H1 (cell line): ENCODE measurements at regions not wholly inside any gene's neighbourhood (a gene's known extent, or its start where the extent isn't known, plus 50 kb on each side); places are given as distances from the start of the nearest gene placed in this dataset.

ENCODE experiments used
- CTCF ChIA-PET: fragments of 300-600 bp; sonication (Branson Sonifier 250); formaldehyde crosslinking; loops from one replicate; lab custom pipeline; 2021; ENCODE audit not compliant: partially characterized antibody; lab: Charles Lee
- POLR2A ChIA-PET: fragments of 300-600 bp; sonication (Branson Sonifier 250); formaldehyde crosslinking; loops from one replicate; lab custom pipeline; 2021; ENCODE audit warnings: inconsistent platforms; ENCODE audit not compliant: partially characterized antibody; lab: Charles Lee
- DNase-seq, 2 experiments: peaks; one replicate each; pipeline versions ENCODE4 v3.0.0 to v3.0.0-alpha.2; 2010 to 2022; ENCODE audit warnings: low spot score in 2 of 2, low read depth in 1 of 2, mixed read lengths in 1 of 2
- FAIRE-seq: peaks from 2 replicates; lab custom pipeline; 2011; peaks lifted over from hg19 to GRCh38; lab: Jason Lieb, UNC
- H2AFZ ChIP-seq: 2 replicates; pipeline ENCODE4 v1.8.1; 2012; ENCODE audit warnings: low read length, inconsistent platforms
- H2AK5ac ChIP-seq: 2 replicates; pipeline ENCODE4 v1.6.1; 2013; ENCODE audit warnings: low read depth, low read length
- H2BK120ac ChIP-seq: replicated peaks from 2 replicates; pipeline ENCODE3; 2013; ENCODE audit warnings: low read depth, low read length, inconsistent platforms
- H2BK12ac ChIP-seq: 2 replicates; pipeline ENCODE4 v1.6.1; 2013; ENCODE audit warnings: low read depth, low read length
- H2BK15ac ChIP-seq: 2 replicates; pipeline ENCODE4 v1.6.1; 2013; ENCODE audit warnings: low read length
- H2BK20ac ChIP-seq: 2 replicates; pipeline ENCODE4 v1.6.1; 2013; ENCODE audit warnings: low read length
- H2BK5ac ChIP-seq: 2 replicates; pipeline ENCODE4 v1.6.1; 2013; ENCODE audit warnings: low read depth, low read length
- H3K14ac ChIP-seq: 2 replicates; pipeline ENCODE4 v1.6.1; 2013; ENCODE audit warnings: inconsistent platforms; ENCODE audit not compliant: insufficient read length
- H3K18ac ChIP-seq: 2 replicates; pipeline ENCODE4 v1.6.1; 2013; ENCODE audit warnings: low read length; ENCODE audit errors: extremely low read depth
- H3K23ac ChIP-seq: 2 replicates; pipeline ENCODE4 v1.6.1; 2013; ENCODE audit warnings: inconsistent platforms; ENCODE audit not compliant: insufficient read length
- H3K23me2 ChIP-seq: 2 replicates; pipeline ENCODE4 v1.6.1; 2013; ENCODE audit warnings: low read depth, low read length
- H3K27ac ChIP-seq: 2 replicates; pipeline ENCODE4 v1.6.1; 2011; ENCODE audit warnings: low read depth, low read length, inconsistent platforms
- H3K27me3 ChIP-seq, 4 experiments: replicated peaks in 1 of 4; 1 replicate in 1 of 4; 2 replicates in 3 of 4; pipeline versions ENCODE4 v1.6.1 to v1.8.1; 2011 to 2013; ENCODE audit warnings: low read length in 3 of 4, mild to moderate bottlenecking in 3 of 4, inconsistent platforms in 2 of 4, mixed read lengths in 2 of 4, moderate library complexity in 1 of 4; ENCODE audit not compliant: control insufficient read depth in 3 of 4, insufficient read depth in 3 of 4; ENCODE audit errors: extremely low read depth in 1 of 4
- H3K36me3 ChIP-seq, 4 experiments: 2 replicates each; pipeline versions ENCODE4 v1.6.1 to v1.8.1; 2011 to 2013; ENCODE audit warnings: mild to moderate bottlenecking in 4 of 4, low read length in 3 of 4, moderate library complexity in 2 of 4, control low read depth in 1 of 4, inconsistent platforms in 1 of 4; ENCODE audit not compliant: insufficient read depth in 4 of 4, control insufficient read depth in 2 of 4
- H3K4ac ChIP-seq: replicated peaks from 2 replicates; pipeline ENCODE3; 2013; ENCODE audit warnings: low read length, low read depth, mixed read lengths, inconsistent platforms; ENCODE audit not compliant: insufficient read length
- H3K4me1 ChIP-seq, 4 experiments: replicated peaks in 1 of 4; 1 replicate in 1 of 4; 2 replicates in 3 of 4; pipeline versions ENCODE4 v1.6.1 to v1.8.1; 2011 to 2013; ENCODE audit warnings: low read length in 3 of 4, inconsistent platforms in 2 of 4, mixed read lengths in 1 of 4; ENCODE audit not compliant: insufficient read depth in 4 of 4, control insufficient read depth in 3 of 4
- H3K4me2 ChIP-seq, 2 experiments: 2 replicates each; pipeline versions ENCODE4 v1.6.1 to v1.8.1; 2011 to 2013; ENCODE audit warnings: low read depth in 2 of 2, low read length in 2 of 2, control low read depth in 1 of 2, inconsistent platforms in 1 of 2, mild to moderate bottlenecking in 1 of 2; ENCODE audit not compliant: insufficient read depth in 1 of 2
- H3K4me3 ChIP-seq, 4 experiments: fragments of 200-600, 300-600 bp in 1 of 4; sonication (generic), shearing (Covaris generic), sonication (Bioruptor Twin) in 1 of 4; 2 replicates each; pipeline versions ENCODE4 v1.5.1 to v1.8.1; 2011 to 2016; ENCODE audit warnings: low read length in 4 of 4, low read depth in 3 of 4, control low read depth in 2 of 4, inconsistent platforms in 2 of 4, mild to moderate bottlenecking in 2 of 4, mixed read lengths in 1 of 4, moderate library complexity in 1 of 4; ENCODE audit not compliant: insufficient read depth in 2 of 4; ENCODE audit errors: extremely low read depth in 1 of 4
- H3K56ac ChIP-seq: replicated peaks from 2 replicates; pipeline ENCODE3; 2013; ENCODE audit warnings: low read depth, mild to moderate bottlenecking, mixed read lengths, low read length, inconsistent platforms; ENCODE audit not compliant: insufficient read length
- H3K79me1 ChIP-seq: 2 replicates; pipeline ENCODE4 v1.6.1; 2013; ENCODE audit warnings: low read depth, low read length, control low read depth
- H3K79me2 ChIP-seq, 2 experiments: 2 replicates each; pipeline versions ENCODE4 v1.6.1 to v1.8.1; 2012 to 2013; ENCODE audit warnings: low read length in 2 of 2, mild to moderate bottlenecking in 2 of 2, inconsistent platforms in 1 of 2; ENCODE audit not compliant: insufficient read depth in 2 of 2, control insufficient read depth in 1 of 2
- H3K9ac ChIP-seq, 4 experiments: replicated peaks in 1 of 4; 1 replicate in 1 of 4; 2 replicates in 3 of 4; pipeline versions ENCODE4 v1.6.1 to v1.8.1; 2011 to 2013; ENCODE audit warnings: low read depth in 3 of 4, low read length in 3 of 4, control low read depth in 2 of 4, mild to moderate bottlenecking in 2 of 4, moderate library complexity in 2 of 4, inconsistent platforms in 1 of 4; ENCODE audit errors: extremely low read depth in 1 of 4
- H3K9me3 ChIP-seq, 2 experiments: 2 replicates each; pipeline versions ENCODE4 v1.6.1 to v1.8.1; 2012 to 2013; ENCODE audit warnings: mild to moderate bottlenecking in 2 of 2, moderate library complexity in 2 of 2, control low read depth in 1 of 2, inconsistent platforms in 1 of 2, low read depth in 1 of 2, low read length in 1 of 2, mixed read lengths in 1 of 2; ENCODE audit not compliant: insufficient read depth in 2 of 2
- H4K20me1 ChIP-seq, 2 experiments: replicated peaks in 1 of 2; 2 replicates each; pipeline versions ENCODE3 to v1.8.1; 2011 to 2013; ENCODE audit warnings: inconsistent platforms in 2 of 2, low read length in 2 of 2, mild to moderate bottlenecking in 1 of 2; ENCODE audit not compliant: insufficient read depth in 2 of 2, control insufficient read depth in 1 of 2
- H4K5ac ChIP-seq: 2 replicates; pipeline ENCODE4 v1.6.1; 2013; ENCODE audit warnings: low read length, low read depth, mixed read lengths, inconsistent platforms; ENCODE audit not compliant: insufficient read length
- H4K8ac ChIP-seq: 2 replicates; pipeline ENCODE4 v1.8.0; 2013; ENCODE audit warnings: mild to moderate bottlenecking, moderate library complexity, low read length, inconsistent platforms; ENCODE audit not compliant: insufficient read depth; ENCODE audit errors: extremely low read depth
- H4K91ac ChIP-seq: replicated peaks from 2 replicates; pipeline ENCODE3; 2013; ENCODE audit warnings: low read length, mixed read lengths, inconsistent platforms; ENCODE audit not compliant: insufficient read length
- BRCA1 ChIP-seq: IDR thresholded peaks from 2 replicates; pipeline ENCODE4 v1.6.1; 2012; ENCODE audit warnings: low read depth, low read length, improper control_type of control experiment
- CREB1 ChIP-seq: IDR thresholded peaks from 2 replicates; pipeline ENCODE4 v1.6.1; 2012; ENCODE audit warnings: inconsistent platforms
- GABPA ChIP-seq: IDR thresholded peaks from 2 replicates; pipeline ENCODE4 v1.6.1; 2011; ENCODE audit warnings: mild to moderate bottlenecking, low read length, moderate library complexity, borderline replicate concordance; ENCODE audit not compliant: insufficient read depth
- HDAC2 ChIP-seq, 2 experiments: fragments of 300-600 bp in 1 of 2; sonication (generic) in 1 of 2; IDR thresholded peaks; 2 replicates each; pipeline ENCODE4 v1.6.1; 2011 to 2012; ENCODE audit warnings: low read depth in 2 of 2, low read length in 2 of 2, mild to moderate bottlenecking in 2 of 2, moderate library complexity in 2 of 2, borderline replicate concordance in 1 of 2, inconsistent platforms in 1 of 2
- HDAC6 ChIP-seq: IDR thresholded peaks from one replicate; pipeline ENCODE4 v1.7.1; 2012; ENCODE audit warnings: low read depth, mild to moderate bottlenecking, inconsistent platforms, low read length, moderate library complexity
- JUN ChIP-seq: IDR thresholded peaks from 2 replicates; pipeline ENCODE4 v1.6.1; 2011; ENCODE audit warnings: low read depth, mild to moderate bottlenecking, improper control_type of control experiment, low read length
- JUND ChIP-seq: IDR thresholded peaks from 2 replicates; pipeline ENCODE4 v1.6.1; 2011; ENCODE audit warnings: mild to moderate bottlenecking, improper control_type of control experiment, low read length
- KDM4A ChIP-seq: IDR thresholded peaks from one replicate; pipeline ENCODE4 v1.7.1; 2012; ENCODE audit warnings: low read depth, mild to moderate bottlenecking, moderate library complexity, low read length, inconsistent platforms; ENCODE audit not compliant: severe bottlenecking
- NRF1 ChIP-seq: IDR thresholded peaks from 2 replicates; pipeline ENCODE4 v1.6.1; 2011; ENCODE audit warnings: mild to moderate bottlenecking, low read depth, low read length, improper control_type of control experiment
- POLR2A ChIP-seq, 2 experiments: IDR thresholded peaks; 1 replicate in 1 of 2; 2 replicates in 1 of 2; pipeline ENCODE4 v1.6.1; 2011; ENCODE audit warnings: low read depth in 2 of 2, low read length in 2 of 2, mild to moderate bottlenecking in 2 of 2; ENCODE audit errors: control extremely low read depth in 1 of 2
- RXRA ChIP-seq: IDR thresholded peaks from 2 replicates; pipeline ENCODE4 v1.6.1; 2011; ENCODE audit warnings: low read depth, mild to moderate bottlenecking, low read length, moderate library complexity; ENCODE audit not compliant: insufficient read depth
- USF2 ChIP-seq: IDR thresholded peaks from 2 replicates; pipeline ENCODE4 v1.6.1; 2011; ENCODE audit warnings: low read length, improper control_type of control experiment
- WGBS, 2 experiments: shearing (Covaris generic) in 1 of 2; methylation state at CpG; one replicate each; pipeline versions ENCODE4 v1.1.6 to v1.1.7; 2013 to 2015; ENCODE audit warnings: low lambda C conversion rate in 2 of 2, mixed read lengths in 2 of 2, inconsistent platforms in 1 of 2, low coverage in 1 of 2, missing lambda C conversion rate in 1 of 2; ENCODE audit not compliant: insufficient replicate concordance in 2 of 2, insufficient coverage in 1 of 2, insufficient read length in 1 of 2; ENCODE audit errors: extremely low coverage in 1 of 2, missing lambda C conversion rate in 1 of 2; 5-methylcytosine and 5-hydroxymethylcytosine counted together

- Histone ChIP-seq H3K4me2 (no peak overlapping the region), H4K8ac (no peak overlapping the region), H4K91ac (no peak overlapping the region), H3K4me1 (no peaks in the 10 kb centered on the region; a peak in 1 of 7 replicates), H3K9me3 (no peaks in the 10 kb centered on the region), H3K23me2 (peaks cover 4% of the 10 kb centered on the region; the same call in 1 of the 2 replicates), H4K5ac (no peak overlapping the region), H3K36me3 (no peaks in the 10 kb centered on the region), H2BK5ac (no peak overlapping the region), H3K4ac (no peak overlapping the region), H3K14ac (no peak overlapping the region), H2AK5ac (no peak overlapping the region), H2BK120ac (no peak overlapping the region), H3K18ac (no peak overlapping the region), H4K20me1 (no peaks in the 10 kb centered on the region), H3K79me1 (no peaks in the 10 kb centered on the region), H3K27ac (no peak overlapping the region), H3K4me3 (no peak overlapping the region), H2BK15ac (no peak overlapping the region), H3K9ac (no peak overlapping the region), H2BK20ac (no peak overlapping the region), H3K23ac (no peak overlapping the region), H3K79me2 (no peaks in the 10 kb centered on the region), H3K56ac (no peak overlapping the region), H2AFZ (no peak overlapping the region), H3K27me3 (no peaks in the 10 kb centered on the region), H2BK12ac (no peak overlapping the region)
- TF ChIP-seq USF2: no peak
- no peak for TF ChIP-seq JUN
- no peak for TF ChIP-seq JUND
- TF ChIP-seq BRCA1: no peak
- TF ChIP-seq HDAC6: no peak
- TF ChIP-seq NRF1: no peak
- TF ChIP-seq POLR2A (IDR thresholded peaks at IDR 0.05; ENCODE audit: control extremely low read depth in 1 of 2, low read depth in 2 of 2, low read length in 2 of 2): no peak
- TF ChIP-seq CREB1: no peak
- no peak for TF ChIP-seq KDM4A
- TF ChIP-seq GABPA: no peak
- TF ChIP-seq HDAC2 (IDR thresholded peaks at IDR 0.05; ENCODE audit: borderline replicate concordance in 1 of 2, low read depth in 2 of 2, low read length in 2 of 2): no peak
- TF ChIP-seq RXRA: no peak
- POLR2A ChIA-PET: no interaction called here
- no peak for FAIRE-seq
- 90% methylated on average over 4 of the region's 4 CpGs; no CpG with 5 or more reads in 1 of the 2 experiments for WGBS, 2 experiments
- no peak for DNase-seq
- CTCF ChIA-PET: no interaction called here
Measured at GRCh38 chr10:2650328-2650727, 417.0 kb upstream of the PFKP start.
